ENCODE measurements at regions not wholly inside any gene's neighbourhood (a gene's known extent, or its start where the extent isn't known, plus 50 kb on each side); places are given as distances from the start of the nearest gene placed in this dataset.
"Not testable (repeated sequence)": the region's sequence is repeated elsewhere in the genome, so short reads cannot be mapped to it uniquely, and the experiment has no call there.

DNA sequence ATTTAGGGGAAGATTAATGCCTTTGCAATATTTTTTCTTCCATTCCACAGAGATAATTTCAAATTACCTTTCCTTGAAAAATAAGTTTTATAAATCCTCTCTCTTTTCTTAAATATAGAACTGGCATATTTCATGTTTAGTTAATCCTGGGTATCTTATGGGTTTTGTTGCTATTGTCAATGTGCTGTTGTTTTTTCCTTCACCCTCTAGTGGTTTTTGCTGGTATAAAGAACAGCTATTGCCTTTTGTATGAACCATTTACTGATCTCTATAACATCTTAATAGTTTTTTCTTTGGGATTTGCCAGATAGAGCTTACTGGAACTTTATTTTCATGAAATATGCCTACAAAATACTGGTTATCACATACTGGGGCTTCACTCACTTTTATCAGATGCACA is 359.6 kb upstream of the DPPA4 start:
- no peak overlapping the region for H3K27ac Mint-ChIP-seq
- no peak overlapping the region for H3K4me3 Mint-ChIP-seq
- H3K27me3 Mint-ChIP-seq: no peaks in the 10 kb centered on the region
- no peaks in the 10 kb centered on the region for H3K4me1 Mint-ChIP-seq
- peaks cover 8% of the 10 kb centered on the region for H3K9me3 Mint-ChIP-seq
- H3K36me3 Mint-ChIP-seq: no peaks in the 10 kb centered on the region
- ATAC-seq (ENCODE audit: low read depth) (no peak), DNase-seq (ENCODE audit: low spot score in 2 of 2) (no peak)

DNA sequence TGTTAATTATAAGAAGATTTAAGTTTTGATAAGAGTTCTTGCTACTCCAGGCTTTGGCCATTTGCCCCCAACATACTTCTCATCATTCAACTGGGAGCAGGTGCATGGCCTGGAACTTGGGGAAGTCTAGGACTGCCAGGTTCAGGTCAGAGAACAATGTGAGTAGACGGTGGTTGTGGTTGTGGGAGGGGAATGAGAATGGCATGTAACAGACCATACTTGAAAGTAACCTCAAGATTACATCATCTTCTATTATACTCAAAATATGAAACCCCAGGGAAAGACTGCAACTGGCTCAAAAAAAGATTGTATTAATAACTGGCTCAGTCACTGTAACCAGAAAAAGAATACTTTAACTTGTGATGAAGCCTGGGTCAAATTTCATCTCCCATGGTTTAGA is 364.9 kb upstream of the DPPA4 start:
- H3K9me3 Mint-ChIP-seq: peaks cover 7% of the 10 kb centered on the region
- no peaks in the 10 kb centered on the region for H3K27me3 Mint-ChIP-seq
- H3K27ac Mint-ChIP-seq: no peak overlapping the region
- H3K4me1 Mint-ChIP-seq: no peaks in the 10 kb centered on the region
- H3K36me3 Mint-ChIP-seq: no peaks in the 10 kb centered on the region
- no peak for ATAC-seq (ENCODE audit: low read depth)
- DNase-seq (ENCODE audit: low spot score in 2 of 2): no peak
- H3K4me3 Mint-ChIP-seq: no peak overlapping the region

DNA sequence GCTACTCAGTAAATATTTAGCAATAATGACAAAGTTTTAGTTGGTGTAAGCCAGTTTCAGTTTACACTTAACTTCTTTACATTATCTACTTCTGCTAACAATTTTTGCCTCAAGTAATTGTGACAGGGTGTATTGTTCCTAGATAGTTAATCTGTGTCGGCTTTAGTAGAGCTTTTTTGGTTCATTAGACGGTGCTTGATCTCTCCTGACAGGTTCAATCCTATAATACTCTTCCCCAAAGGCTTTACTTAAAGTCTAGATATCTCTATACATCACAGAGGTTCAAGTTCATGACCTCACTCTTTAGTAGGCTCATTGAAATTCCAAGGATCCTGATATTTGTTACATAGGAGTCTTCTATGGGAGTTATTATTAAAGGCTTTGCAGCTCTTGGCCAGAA is 365.6 kb upstream of the DPPA4 start:
- DNase-seq (ENCODE audit: low spot score in 2 of 2): no peak
- H3K36me3 Mint-ChIP-seq: no peaks in the 10 kb centered on the region
- H3K4me1 Mint-ChIP-seq: no peaks in the 10 kb centered on the region
- no peaks in the 10 kb centered on the region for H3K27me3 Mint-ChIP-seq
- ATAC-seq (ENCODE audit: low read depth): no peak
- no peak overlapping the region for H3K27ac Mint-ChIP-seq
- H3K9me3 Mint-ChIP-seq: peaks cover 7% of the 10 kb centered on the region
- H3K4me3 Mint-ChIP-seq: no peak overlapping the region

DNA sequence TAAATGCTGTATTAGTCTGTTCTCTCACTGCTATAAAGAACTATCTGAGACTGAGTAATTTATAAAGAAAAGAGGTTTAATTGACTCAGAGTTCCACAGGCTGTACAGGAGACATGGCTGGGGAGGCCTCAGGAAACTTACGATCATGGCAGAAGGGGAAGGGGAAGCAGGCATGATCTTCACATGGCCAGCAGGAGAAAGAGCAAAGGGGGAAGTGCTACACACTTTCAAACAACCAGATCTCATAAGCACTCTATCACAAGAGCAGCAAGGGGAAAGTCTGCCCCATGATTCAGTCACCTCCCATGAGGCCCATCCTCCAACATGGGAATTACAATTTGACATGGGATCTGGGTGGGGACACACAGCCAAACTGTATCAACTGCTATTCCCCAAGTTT is 367.8 kb upstream of the DPPA4 start:
- not testable (repeated sequence) for DNase-seq (ENCODE audit: low spot score in 2 of 2); H3K4me1 Mint-ChIP-seq; H3K4me3 Mint-ChIP-seq; H3K36me3 Mint-ChIP-seq; H3K27me3 Mint-ChIP-seq; H3K9me3 Mint-ChIP-seq; ATAC-seq (ENCODE audit: low read depth); H3K27ac Mint-ChIP-seq

DNA sequence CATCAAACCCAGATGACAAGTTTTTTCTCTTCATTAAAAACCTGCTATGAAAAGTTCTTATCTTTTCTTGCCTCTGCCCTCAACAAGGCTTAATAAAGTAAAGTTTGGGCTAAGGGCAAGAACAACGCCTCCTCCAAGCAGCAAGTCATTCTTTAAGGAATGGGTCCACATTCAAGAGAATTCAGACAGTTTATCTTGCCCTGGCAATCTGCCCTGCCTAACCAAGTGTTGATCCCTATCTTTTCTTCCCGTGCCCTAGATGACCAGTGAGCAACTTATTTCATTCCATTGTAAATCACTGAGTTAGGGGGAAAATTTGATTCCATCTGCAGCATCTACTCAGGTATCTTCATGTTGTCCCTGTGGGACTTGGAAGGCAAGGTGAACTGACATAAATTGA is 370.3 kb upstream of the DPPA4 start:
- H3K4me3 Mint-ChIP-seq: no peak overlapping the region
- peaks cover 7% of the 10 kb centered on the region for H3K9me3 Mint-ChIP-seq
- H3K36me3 Mint-ChIP-seq: no peaks in the 10 kb centered on the region
- no peaks in the 10 kb centered on the region for H3K27me3 Mint-ChIP-seq
- H3K4me1 Mint-ChIP-seq: no peaks in the 10 kb centered on the region
- ATAC-seq (ENCODE audit: low read depth) (no peak), DNase-seq (ENCODE audit: low spot score in 2 of 2) (no peak)
- no peak overlapping the region for H3K27ac Mint-ChIP-seq

DNA sequence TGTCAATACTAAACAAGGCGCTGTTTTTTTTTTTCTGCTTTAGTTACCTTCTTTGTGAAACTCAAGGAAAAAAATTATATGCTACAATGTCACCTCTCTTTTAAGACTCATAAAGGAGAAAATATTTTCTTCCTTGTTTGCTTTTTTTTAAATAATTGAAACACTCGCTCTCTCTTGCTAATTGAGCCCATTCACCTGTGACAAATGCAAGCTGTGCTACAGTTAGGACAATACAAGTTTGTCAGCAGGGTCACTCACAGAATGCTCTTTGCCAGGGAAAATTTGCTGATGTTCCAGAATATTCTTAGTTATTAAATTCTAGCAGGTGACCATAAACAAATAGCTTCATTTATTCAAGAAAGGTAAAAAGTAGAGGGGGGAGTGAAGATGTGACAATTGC is 375.9 kb upstream of the DPPA4 start:
- no peak for DNase-seq (ENCODE audit: low spot score in 2 of 2)
- Mint-ChIP-seq H3K4me1 (no peaks in the 10 kb centered on the region), H3K27ac (no peak overlapping the region), H3K27me3 (no peaks in the 10 kb centered on the region), H3K9me3 (no peaks in the 10 kb centered on the region), H3K36me3 (no peaks in the 10 kb centered on the region), H3K4me3 (no peak overlapping the region)
- no peak for ATAC-seq (ENCODE audit: low read depth)

DNA sequence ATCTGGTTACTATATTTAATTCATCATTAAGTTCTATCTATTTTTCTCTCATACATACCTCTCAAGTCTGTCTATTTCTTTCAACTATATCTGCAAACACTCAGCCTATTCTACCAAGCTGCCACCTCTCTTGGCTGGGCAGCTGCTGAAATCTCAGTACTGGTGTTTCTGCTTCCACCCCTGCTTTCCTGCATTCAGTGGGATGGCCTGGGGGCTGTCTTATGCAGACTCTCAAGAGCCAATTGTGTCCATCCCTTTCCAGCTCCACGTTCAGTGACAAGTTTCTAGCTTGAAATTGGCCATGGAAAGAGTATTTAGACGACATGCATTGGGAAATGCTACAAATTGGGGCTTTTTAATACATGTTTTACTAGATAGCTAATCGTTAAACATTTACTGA is 378.4 kb upstream of the DPPA4 start:
- no peak for ATAC-seq (ENCODE audit: low read depth)
- Mint-ChIP-seq H3K36me3 (no peaks in the 10 kb centered on the region), H3K4me3 (no peak overlapping the region), H3K27me3 (no peaks in the 10 kb centered on the region), H3K27ac (no peak overlapping the region), H3K9me3 (peaks cover 1% of the 10 kb centered on the region), H3K4me1 (no peaks in the 10 kb centered on the region)
- no peak for DNase-seq (ENCODE audit: low spot score in 2 of 2)

DNA sequence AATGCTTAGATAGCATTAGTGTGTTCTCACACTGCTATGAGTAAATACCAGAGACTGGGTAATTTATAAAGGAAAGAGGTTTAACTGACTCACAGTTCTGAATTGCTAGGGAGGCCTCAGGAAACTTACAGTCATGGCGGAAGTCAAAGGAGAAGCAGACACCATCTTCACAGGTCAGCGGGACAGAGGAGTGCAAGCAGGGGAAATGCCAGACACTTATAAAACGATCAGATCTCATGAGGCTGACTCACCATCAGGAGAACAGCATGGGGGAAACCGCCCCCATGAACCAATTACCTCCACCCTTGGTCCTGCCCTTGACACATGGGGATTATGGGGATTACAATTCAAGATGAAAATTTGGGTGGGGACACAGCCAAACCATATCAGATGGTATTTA is 381.5 kb upstream of the DPPA4 start:
- no peak for DNase-seq (ENCODE audit: low spot score in 2 of 2)
- Mint-ChIP-seq H3K36me3 (no peaks in the 10 kb centered on the region), H3K27me3 (no peaks in the 10 kb centered on the region), H3K27ac (no peak overlapping the region), H3K9me3 (peaks cover 4% of the 10 kb centered on the region), H3K4me1 (no peaks in the 10 kb centered on the region), H3K4me3 (no peak overlapping the region)
- no peak for ATAC-seq (ENCODE audit: low read depth)

DNA sequence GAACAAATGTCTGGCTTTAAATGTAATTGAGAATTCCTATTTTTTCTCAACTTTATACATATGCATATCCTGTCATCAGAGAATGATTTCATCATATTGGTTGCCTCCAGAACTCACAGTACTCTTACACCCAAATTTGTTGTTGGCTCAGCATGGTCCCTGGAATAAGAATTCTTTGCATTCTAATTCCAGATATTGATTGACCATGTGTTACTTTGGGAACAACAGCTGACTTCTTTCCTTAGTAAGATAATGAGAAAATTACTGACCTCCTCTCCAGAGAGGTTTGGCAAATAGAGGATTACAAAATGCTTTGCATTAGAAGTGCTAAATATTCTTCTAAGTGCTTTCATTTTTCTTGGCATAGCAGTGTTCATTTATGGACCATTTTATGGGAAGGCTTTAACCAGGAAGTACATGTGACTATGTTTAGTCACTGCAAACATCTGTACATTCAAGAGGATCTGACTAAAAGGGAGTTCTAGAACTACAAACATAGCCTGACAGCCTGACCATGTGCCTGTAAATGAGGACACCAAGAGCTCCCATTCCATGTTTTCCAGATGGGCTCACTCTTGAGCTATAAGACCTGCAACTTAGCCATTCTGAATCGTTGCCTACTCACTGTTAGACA is 391.6 kb upstream of the DPPA4 start:
- no peaks in the 10 kb centered on the region for H3K4me1 Mint-ChIP-seq
- H3K27me3 Mint-ChIP-seq: no peaks in the 10 kb centered on the region
- no peak for ATAC-seq (ENCODE audit: low read depth)
- peaks cover 3% of the 10 kb centered on the region for H3K9me3 Mint-ChIP-seq
- H3K4me3 Mint-ChIP-seq: no peak overlapping the region
- no peaks in the 10 kb centered on the region for H3K36me3 Mint-ChIP-seq
- DNase-seq (ENCODE audit: low spot score in 2 of 2): no peak
- no peak overlapping the region for H3K27ac Mint-ChIP-seq

DNA sequence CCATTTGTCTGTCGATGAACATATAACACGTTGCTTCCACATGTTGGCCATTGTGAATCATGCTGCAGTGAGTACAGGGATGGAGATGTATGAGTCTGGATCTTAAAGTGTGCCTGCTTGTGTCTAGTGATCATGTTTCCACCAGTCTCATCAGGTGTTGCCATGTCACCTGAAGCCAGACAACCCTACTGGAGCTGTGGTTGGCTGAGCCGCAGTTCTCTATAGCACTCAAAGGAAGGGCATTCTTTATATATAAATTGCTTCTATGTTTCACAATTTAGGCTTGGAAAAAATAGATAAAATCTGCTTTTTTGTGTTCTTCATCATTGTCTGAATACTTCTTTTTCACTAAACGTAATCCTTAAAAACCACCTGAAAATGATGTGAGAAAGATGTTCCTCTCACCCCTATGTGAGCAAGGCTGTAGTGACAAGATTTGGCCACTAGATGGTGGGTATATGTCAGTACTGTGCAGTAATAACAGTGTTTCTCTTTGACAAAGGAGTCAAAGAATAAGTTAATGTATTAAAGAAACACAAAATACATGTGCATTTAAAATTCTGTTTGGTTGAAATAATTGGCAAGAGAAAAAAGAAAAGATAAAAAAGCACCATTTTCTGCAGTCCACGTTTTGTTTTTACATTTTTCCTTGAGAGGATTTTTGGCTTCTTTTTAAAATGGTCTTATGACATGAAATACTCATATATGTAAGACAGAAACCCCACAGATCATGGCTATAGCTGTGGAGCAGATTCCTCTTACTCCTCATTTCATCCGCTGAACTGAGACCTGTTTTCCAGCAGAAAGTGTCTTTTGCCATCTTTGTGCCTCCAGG is 394.5 kb upstream of the DPPA4 start:
- Mint-ChIP-seq H3K4me3 (no peak overlapping the region), H3K4me1 (no peaks in the 10 kb centered on the region), H3K9me3 (peaks cover 5% of the 10 kb centered on the region), H3K36me3 (no peaks in the 10 kb centered on the region), H3K27me3 (no peaks in the 10 kb centered on the region), H3K27ac (no peak overlapping the region)
- DNase-seq (ENCODE audit: low spot score in 2 of 2) (peak in 1 of 2 donors; percentile 10), ATAC-seq (ENCODE audit: low read depth) (peak; percentile 45)

DNA sequence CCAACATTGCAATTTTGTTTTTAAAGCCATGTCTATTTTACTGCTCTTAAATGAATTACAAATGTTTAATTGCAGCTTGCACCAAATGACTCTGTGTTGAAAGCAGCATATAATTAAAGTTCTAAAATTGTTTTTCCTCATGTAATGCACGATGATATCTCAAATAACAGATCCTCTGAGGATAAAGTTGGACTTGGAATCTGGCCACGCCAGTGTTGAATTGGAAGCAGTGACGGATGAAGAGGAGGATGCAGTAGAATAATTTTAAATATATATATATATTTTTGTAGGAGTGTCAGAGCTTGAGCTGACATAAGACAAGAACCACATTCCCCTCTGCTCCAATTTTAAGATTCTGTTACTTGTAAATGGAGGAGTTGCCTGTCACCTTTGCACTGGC is 406.6 kb upstream of the DPPA4 start:
- Mint-ChIP-seq H3K9me3 (peaks cover 1% of the 10 kb centered on the region), H3K27ac (no peak overlapping the region), H3K36me3 (no peaks in the 10 kb centered on the region), H3K4me3 (no peak overlapping the region), H3K27me3 (no peaks in the 10 kb centered on the region), H3K4me1 (no peaks in the 10 kb centered on the region)
- DNase-seq (ENCODE audit: low spot score in 2 of 2) (no peak), ATAC-seq (ENCODE audit: low read depth) (no peak)

DNA sequence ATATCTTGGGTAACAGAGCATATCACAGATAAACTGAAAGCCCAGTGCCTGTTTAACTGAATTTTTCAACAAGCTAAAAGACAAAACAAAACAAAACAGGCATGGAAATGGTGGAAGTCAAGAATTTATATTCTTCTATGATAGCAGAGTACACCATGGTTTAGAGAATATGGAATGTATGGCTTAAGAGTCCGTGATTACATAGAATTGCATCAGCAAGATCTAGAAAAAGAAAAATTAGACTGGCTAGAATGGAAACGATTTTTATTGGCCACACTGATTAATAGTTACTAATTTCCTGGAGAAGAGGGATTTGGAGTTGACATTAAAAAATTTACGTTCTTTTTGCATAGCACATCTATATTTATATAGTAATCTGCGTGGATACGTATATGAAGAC is 435.2 kb upstream of the DPPA4 start:
- Mint-ChIP-seq H3K9me3 (peaks cover 5% of the 10 kb centered on the region), H3K4me1 (no peaks in the 10 kb centered on the region), H3K4me3 (no peak overlapping the region), H3K36me3 (no peaks in the 10 kb centered on the region), H3K27ac (no peak overlapping the region), H3K27me3 (no peaks in the 10 kb centered on the region)
- no peak for DNase-seq (ENCODE audit: low spot score in 2 of 2)
- no peak for ATAC-seq (ENCODE audit: low read depth)

DNA sequence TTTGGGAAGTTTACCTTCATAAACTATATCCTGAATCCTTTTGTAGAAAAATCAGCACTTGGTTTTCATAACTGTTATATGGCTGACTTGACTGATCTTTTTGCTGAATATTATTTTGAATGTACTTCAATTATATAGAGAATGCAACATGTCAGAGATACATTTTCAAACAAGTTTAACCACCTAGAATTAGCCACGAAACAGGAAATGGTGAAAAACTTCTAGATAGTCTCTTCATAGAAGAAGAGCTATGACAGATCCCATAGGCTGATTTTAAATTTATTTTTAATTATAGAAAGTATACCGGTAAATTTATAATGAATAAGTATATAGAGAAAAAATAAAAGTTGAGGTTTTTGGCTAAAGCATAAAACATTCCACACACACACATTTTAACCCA is 436.8 kb upstream of the DPPA4 start:
- H3K27me3 Mint-ChIP-seq: no peaks in the 10 kb centered on the region
- no peaks in the 10 kb centered on the region for H3K4me1 Mint-ChIP-seq
- no peaks in the 10 kb centered on the region for H3K36me3 Mint-ChIP-seq
- ATAC-seq (ENCODE audit: low read depth) (no peak), DNase-seq (ENCODE audit: low spot score in 2 of 2) (no peak)
- H3K9me3 Mint-ChIP-seq: peaks cover 3% of the 10 kb centered on the region
- no peak overlapping the region for H3K27ac Mint-ChIP-seq
- no peak overlapping the region for H3K4me3 Mint-ChIP-seq

DNA sequence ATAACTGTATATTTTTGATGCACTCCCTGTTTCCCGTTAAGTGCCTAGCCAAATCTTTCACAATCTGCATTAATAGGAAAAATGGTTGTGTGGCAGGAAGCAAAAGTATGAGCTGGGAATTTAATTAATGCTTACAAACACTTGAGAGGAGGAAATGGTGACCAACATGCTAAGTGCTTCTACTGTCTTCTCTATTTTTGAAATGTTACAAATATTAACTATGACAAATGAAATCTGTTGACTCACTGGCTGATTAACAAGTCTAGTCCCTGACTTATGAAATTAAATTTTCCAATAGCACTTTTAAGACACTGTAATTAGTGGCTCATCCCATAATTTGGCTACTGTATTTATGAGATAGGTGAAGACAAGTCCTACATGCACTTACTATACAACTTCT is 446.9 kb upstream of the DPPA4 start:
- Mint-ChIP-seq H3K27ac (no peak overlapping the region), H3K4me1 (no peaks in the 10 kb centered on the region), H3K9me3 (no peaks in the 10 kb centered on the region), H3K4me3 (no peak overlapping the region), H3K36me3 (no peaks in the 10 kb centered on the region), H3K27me3 (no peaks in the 10 kb centered on the region)
- ATAC-seq (ENCODE audit: low read depth) (no peak), DNase-seq (ENCODE audit: low spot score in 2 of 2) (no peak)
